CD4-positive, alpha-beta memory T cell (primary cell): ENCODE measurements at regions not wholly inside any gene's neighbourhood (a gene's known extent, or its start where the extent isn't known, plus 50 kb on each side); places are given as distances from the start of the nearest gene placed in this dataset.

ENCODE experiments used
- CTCF ChIA-PET: fragments of 350-600 bp; sonication (Branson Sonifier 250); formaldehyde crosslinking; loops from one replicate; lab custom pipeline; 2021; ENCODE audit warnings: inconsistent platforms; ENCODE audit not compliant: partially characterized antibody; lab: Charles Lee
- POLR2A ChIA-PET: fragments of 350-600 bp; sonication (Branson Sonifier 250); formaldehyde crosslinking; loops from one replicate; lab custom pipeline; 2021; ENCODE audit not compliant: partially characterized antibody; lab: Charles Lee
- DNase-seq, 5 donors: peaks; one replicate each; pipeline versions ENCODE4 v3.0.0 to v3.0.0-alpha.2; 2020 to 2022; ENCODE audit warnings: mixed read lengths in 1 of 5
- H3K27ac ChIP-seq: one replicate; pipeline ENCODE4 v1.7.0; 2013; ENCODE audit warnings: low read depth, low read length
- H3K27me3 ChIP-seq: 2 replicates; pipeline ENCODE4 v1.7.0; 2013; ENCODE audit warnings: mild to moderate bottlenecking, low read length, moderate library complexity; ENCODE audit not compliant: insufficient read depth
- H3K36me3 ChIP-seq: 2 replicates; pipeline ENCODE4 v1.7.0; 2013; ENCODE audit warnings: mild to moderate bottlenecking, low read length, moderate library complexity; ENCODE audit not compliant: insufficient read depth
- H3K4me1 ChIP-seq: 2 replicates; pipeline ENCODE4 v1.7.0; 2013; ENCODE audit warnings: mild to moderate bottlenecking, low read length, moderate library complexity; ENCODE audit not compliant: insufficient read depth
- H3K4me3 ChIP-seq, 2 donors: one replicate each; pipeline ENCODE4 v1.7.0; 2013; ENCODE audit warnings: low read length in 2 of 2, mild to moderate bottlenecking in 1 of 2
- H3K9me3 ChIP-seq, 2 donors: one replicate each; pipeline ENCODE4 v1.7.0; 2013; ENCODE audit warnings: low read length in 2 of 2, control low read depth in 1 of 2; ENCODE audit not compliant: control insufficient read depth in 1 of 2
- H3K27ac Mint-ChIP-seq, 7 donors: one replicate each; pipeline ENCODE4 v1.8.0; 2020 to 2021; ENCODE audit warnings: mixed read lengths in 7 of 7, mild to moderate bottlenecking in 6 of 7, inconsistent platforms in 3 of 7, moderate library complexity in 3 of 7
- H3K27me3 Mint-ChIP-seq, 2 donors: one replicate each; pipeline ENCODE4 v1.8.0; 2020 to 2021; ENCODE audit warnings: mixed read lengths in 2 of 2
- H3K36me3 Mint-ChIP-seq, 2 donors: one replicate each; pipeline ENCODE4 v1.8.0; 2020 to 2021; ENCODE audit warnings: mixed read lengths in 2 of 2, inconsistent platforms in 1 of 2, mild to moderate bottlenecking in 1 of 2
- H3K4me1 Mint-ChIP-seq, 4 donors: one replicate each; pipeline ENCODE4 v1.8.0; 2020 to 2021; ENCODE audit warnings: mixed read lengths in 4 of 4, mild to moderate bottlenecking in 1 of 4
- H3K4me3 Mint-ChIP-seq, 8 donors: one replicate each; pipeline ENCODE4 v1.8.0; 2020 to 2021; ENCODE audit warnings: mixed read lengths in 8 of 8, mild to moderate bottlenecking in 7 of 8, moderate library complexity in 6 of 8, inconsistent platforms in 3 of 8
- H3K9me3 Mint-ChIP-seq, 8 donors: one replicate each; pipeline ENCODE4 v1.8.0; 2020 to 2021; ENCODE audit warnings: mixed read lengths in 8 of 8, mild to moderate bottlenecking in 5 of 8, inconsistent platforms in 3 of 8, moderate library complexity in 1 of 8
- intact Hi-C: fragments of 100-400 bp; cut with micrococcal nuclease; formaldehyde crosslinking; loops from one replicate; pipeline ENCODE4 v1.15.1; 2023

GRCh38 chr1:168439456-168440375 lies 104.1 kb downstream of the XCL2 start:
- Mint-ChIP-seq H3K4me1 (peaks cover 34 to 69% (median 46%) of the 10 kb centered on the region in 4 donors), H3K27ac (peak overlapping the region; percentile 70 to 93 (median 88)), H3K9me3 (peaks cover 0 to 2% (median 0%) of the 10 kb centered on the region in 8 donors), H3K36me3 (no peaks in the 10 kb centered on the region), H3K27me3 (no peaks in the 10 kb centered on the region), H3K4me3 (peak overlapping the region; percentile 66 to 92 (median 82))
- intact Hi-C loops, result loop anchor here (1.0 to 5.0 kb wide), 6 partner anchors 77 to 909 kb away; partner anchors contain the start of gene ATP1B1
- POLR2A ChIA-PET, result interaction anchor here (0.6 to 3.1 kb wide), 20 partner anchors 9 to 929 kb away, joined by 3 to 34 read pairs (median 5); partner anchors contain the start of gene BLZF1
- CTCF ChIA-PET, result interaction anchor here (0.7 to 13.1 kb wide), 48 partner anchors 8 to 1106 kb away, joined by 3 to 249 read pairs (median 5); partner anchors contain the start of genes BLZF1 and NME7
- H3K27me3 ChIP-seq, result no peaks in the 10 kb centered on the region
- H3K9me3 ChIP-seq, result no peaks in the 10 kb centered on the region
- H3K36me3 ChIP-seq, result no peaks in the 10 kb centered on the region
- H3K4me1 ChIP-seq, result peaks cover 51% of the 10 kb centered on the region
- H3K4me3 ChIP-seq, result peak overlapping the region in 1 of 2 donors; percentile 46
- no peak overlapping the region for H3K27ac ChIP-seq
- peak; percentile 80 to 84 (median 82) for DNase-seq

- H3K4me1 Mint-ChIP-seq, result peaks cover 26 to 58% (median 37%) of the 10 kb centered on the region in 4 donors
- H3K27ac ChIP-seq, result no peak overlapping the region
- H3K27me3 ChIP-seq, result no peaks in the 10 kb centered on the region
- no peaks in the 10 kb centered on the region for H3K27me3 Mint-ChIP-seq
- peak overlapping the region in 3 of 8 donors; percentile 12 to 92 (median 89) for H3K4me3 Mint-ChIP-seq
- DNase-seq, result no peak
- H3K9me3 Mint-ChIP-seq, result peaks cover 0 to 2% (median 0%) of the 10 kb centered on the region in 8 donors
- H3K4me3 ChIP-seq, result no peak overlapping the region
- peaks cover 40% of the 10 kb centered on the region for H3K4me1 ChIP-seq
- intact Hi-C loops, result loop anchor here (1.0 to 5.0 kb wide), 6 partner anchors 76 to 910 kb away; partner anchors contain the start of gene ATP1B1
- POLR2A ChIA-PET, result interaction anchor here (1.4 to 3.1 kb wide), 11 partner anchors 8 to 910 kb away, joined by 3 to 34 read pairs (median 8); no protein-coding TSS in a partner anchor
- CTCF ChIA-PET, result interaction anchor here (0.8 to 13.1 kb wide), 36 partner anchors 10 to 1108 kb away, joined by 3 to 249 read pairs (median 6); partner anchors contain the start of genes BLZF1 and NME7
- H3K36me3 ChIP-seq, result no peaks in the 10 kb centered on the region
- peak overlapping the region in 6 of 7 donors; percentile 10 to 82 (median 36) for H3K27ac Mint-ChIP-seq
- H3K36me3 Mint-ChIP-seq, result no peaks in the 10 kb centered on the region
- H3K9me3 ChIP-seq, result no peaks in the 10 kb centered on the region
Observed at GRCh38 chr1:168438626-168439025, 105.2 kb downstream of the XCL2 start.

GRCh38 chr1:168437821-168438220 lies 106.0 kb downstream of the XCL2 start:
- no peak for DNase-seq
- Mint-ChIP-seq H3K4me1 (peaks cover 21 to 50% (median 30%) of the 10 kb centered on the region in 4 donors), H3K27ac (peak overlapping the region in 1 of 7 donors; percentile 62), H3K4me3 (peak overlapping the region in 1 of 8 donors; percentile 43), H3K36me3 (no peaks in the 10 kb centered on the region), H3K9me3 (peaks cover 0 to 2% (median 0%) of the 10 kb centered on the region in 8 donors), H3K27me3 (no peaks in the 10 kb centered on the region)
- Histone ChIP-seq H3K36me3 (no peaks in the 10 kb centered on the region), H3K27me3 (no peaks in the 10 kb centered on the region), H3K4me3 (no peak overlapping the region), H3K27ac (no peak overlapping the region), H3K9me3 (no peaks in the 10 kb centered on the region), H3K4me1 (peaks cover 32% of the 10 kb centered on the region)
- POLR2A ChIA-PET, result interaction anchor here (0.7 to 2.1 kb wide), 2 partner anchors 911 to 924 kb away, joined by 3 to 8 read pairs; no protein-coding TSS in a partner anchor
- intact Hi-C loops, result loop anchor here (2.0 to 5.0 kb wide), 2 partner anchors 76 to 669 kb away; partner anchors contain the start of gene ATP1B1
- CTCF ChIA-PET, result interaction anchor here (2.1 to 13.1 kb wide), 8 partner anchors 12 to 911 kb away, joined by 6 to 249 read pairs (median 36); no protein-coding TSS in a partner anchor

- H3K4me1 Mint-ChIP-seq, result peaks cover 15 to 26% (median 18%) of the 10 kb centered on the region in 4 donors
- ChIA-PET POLR2A (interaction anchor here (0.6 kb wide), 1 partner anchor 28 kb away, joined by 3 read pairs; no protein-coding TSS in a partner anchor), CTCF (interaction anchor here (1.3 to 13.1 kb wide), 3 partner anchors 10 to 92 kb away, joined by 3 to 249 read pairs (median 102); no protein-coding TSS in a partner anchor)
Observed at GRCh38 chr1:168435439-168435838, 108.4 kb downstream of the XCL2 start.

GRCh38 chr1:168433238-168433637 lies 110.6 kb downstream of the XCL2 start:
- H3K27me3 ChIP-seq, result no peaks in the 10 kb centered on the region
- Mint-ChIP-seq H3K27ac (no peak overlapping the region), H3K4me1 (peaks cover 0 to 4% (median 1%) of the 10 kb centered on the region in 4 donors), H3K9me3 (no peaks in the 10 kb centered on the region), H3K4me3 (no peak overlapping the region), H3K36me3 (no peaks in the 10 kb centered on the region), H3K27me3 (peaks cover 0 to 1% of the 10 kb centered on the region in 2 donors)
- H3K4me3 ChIP-seq, result no peak overlapping the region
- no peaks in the 10 kb centered on the region for H3K4me1 ChIP-seq
- intact Hi-C loops, result no loop called here
- POLR2A ChIA-PET, result interaction anchor here (2.8 kb wide), 1 partner anchor 11 kb away, joined by 17 read pairs; no protein-coding TSS in a partner anchor
- DNase-seq, result no peak
- no peaks in the 10 kb centered on the region for H3K36me3 ChIP-seq
- no peaks in the 10 kb centered on the region for H3K9me3 ChIP-seq
- H3K27ac ChIP-seq, result no peak overlapping the region
- CTCF ChIA-PET, result interaction anchor here (0.9 to 13.1 kb wide), 4 partner anchors 10 to 915 kb away, joined by 3 to 249 read pairs (median 4); no protein-coding TSS in a partner anchor

More at GRCh38 chr1:168435439-168435838, 108.4 kb downstream of the XCL2 start:
- Histone ChIP-seq H3K27ac (no peak overlapping the region), H3K4me3 (no peak overlapping the region), H3K4me1 (peaks cover 19% of the 10 kb centered on the region), H3K36me3 (no peaks in the 10 kb centered on the region), H3K27me3 (no peaks in the 10 kb centered on the region), H3K9me3 (no peaks in the 10 kb centered on the region)
- DNase-seq, result no peak
- no peaks in the 10 kb centered on the region for H3K36me3 Mint-ChIP-seq
- H3K9me3 Mint-ChIP-seq, result no peaks in the 10 kb centered on the region
- no peak overlapping the region for H3K4me3 Mint-ChIP-seq
- H3K27ac Mint-ChIP-seq, result peak overlapping the region in 2 of 7 donors; percentile 1 to 87
- intact Hi-C loops, result loop anchor here (5.0 kb wide), 1 partner anchor 73 kb away; no protein-coding TSS in a partner anchor
- peaks cover 0 to 1% of the 10 kb centered on the region in 2 donors for H3K27me3 Mint-ChIP-seq

GRCh38 chr1:168431882-168432281 lies 111.9 kb downstream of the XCL2 start:
- POLR2A ChIA-PET, result no interaction called here
- H3K9me3 Mint-ChIP-seq, result no peaks in the 10 kb centered on the region

More at GRCh38 chr1:168431882-168432281, 111.9 kb downstream of the XCL2 start:
- peak overlapping the region in 1 of 7 donors; percentile 68 for H3K27ac Mint-ChIP-seq
- no peak for DNase-seq
- Histone ChIP-seq H3K27ac (no peak overlapping the region), H3K36me3 (no peaks in the 10 kb centered on the region), H3K9me3 (no peaks in the 10 kb centered on the region), H3K4me3 (no peak overlapping the region), H3K27me3 (no peaks in the 10 kb centered on the region), H3K4me1 (no peaks in the 10 kb centered on the region)
- no peak overlapping the region for H3K4me3 Mint-ChIP-seq
- H3K4me1 Mint-ChIP-seq, result peaks cover 0 to 2% (median 0%) of the 10 kb centered on the region in 4 donors
- peaks cover 0 to 1% of the 10 kb centered on the region in 2 donors for H3K27me3 Mint-ChIP-seq
- CTCF ChIA-PET, result interaction anchor here (1.2 to 12.0 kb wide), 3 partner anchors 8 to 89 kb away, joined by 7 to 102 read pairs (median 12); no protein-coding TSS in a partner anchor
- no peaks in the 10 kb centered on the region for H3K36me3 Mint-ChIP-seq
- intact Hi-C loops, result no loop called here
